ENCODE measurements at regions not wholly inside any gene's neighbourhood (a gene's known extent, or its start where the extent isn't known, plus 50 kb on each side); places are given as distances from the start of the nearest gene placed in this dataset.

- DNase-seq (ENCODE audit: low read depth): no peak
These were observed 235.4 kb downstream of the PTPRU start for GRCh38 chr1:29471487-29472313.

- DNase-seq (ENCODE audit: low read depth): no peak
These were observed 234.4 kb downstream of the PTPRU start for GRCh38 chr1:29470788-29471119.

- no peak for DNase-seq (ENCODE audit: low read depth)
These were observed 233.9 kb downstream of the PTPRU start for GRCh38 chr1:29470087-29470787.

GRCh38 chr1:29469457-29469856 is 233.1 kb downstream of the PTPRU start:
- DNase-seq (ENCODE audit: low read depth): peak; percentile 30

- no peak for DNase-seq (ENCODE audit: low read depth)
These were observed 231.9 kb downstream of the PTPRU start for GRCh38 chr1:29467989-29468900.

GRCh38 chr1:29466258-29466657 is 229.9 kb downstream of the PTPRU start:
- DNase-seq (ENCODE audit: low read depth): no peak

- DNase-seq (ENCODE audit: low read depth): peak; percentile 27
These were observed 229.4 kb downstream of the PTPRU start for GRCh38 chr1:29465755-29466154.

GRCh38 chr1:29462096-29462495 is 225.8 kb downstream of the PTPRU start:
- no peak for DNase-seq (ENCODE audit: low read depth)

- no peak for DNase-seq (ENCODE audit: low read depth)
These were observed 224.9 kb downstream of the PTPRU start for GRCh38 chr1:29461115-29461739.

- no peak for DNase-seq (ENCODE audit: low read depth)
These were observed 224.4 kb downstream of the PTPRU start for GRCh38 chr1:29460694-29461093.

- DNase-seq (ENCODE audit: low read depth): no peak
These were observed 223.8 kb downstream of the PTPRU start for GRCh38 chr1:29460041-29460610.

GRCh38 chr1:29459620-29459945 is 223.3 kb downstream of the PTPRU start:
- DNase-seq (ENCODE audit: low read depth): no peak

GRCh38 chr1:29458737-29459619 is 222.7 kb downstream of the PTPRU start:
- DNase-seq (ENCODE audit: low read depth): no peak

- DNase-seq (ENCODE audit: low read depth): no peak
These were observed 221.4 kb downstream of the PTPRU start for GRCh38 chr1:29457496-29458368.

- DNase-seq (ENCODE audit: low read depth): no peak
These were observed 220.5 kb downstream of the PTPRU start for GRCh38 chr1:29456685-29457435.

- DNase-seq (ENCODE audit: low read depth): no peak
These were observed 219.5 kb downstream of the PTPRU start for GRCh38 chr1:29455781-29456180.

GRCh38 chr1:29454616-29455380 is 218.5 kb downstream of the PTPRU start:
- DNase-seq (ENCODE audit: low read depth): no peak

Measured in M059J (cell line).